AG20443 (cell line): ENCODE measurements at regions not wholly inside any gene's neighbourhood (a gene's known extent, or its start where the extent isn't known, plus 50 kb on each side); places are given as distances from the start of the nearest gene placed in this dataset.
"Not testable (repeated sequence)": the region's sequence is repeated elsewhere in the genome, so short reads cannot be mapped to it uniquely, and the experiment has no call there.

Experiments
- DNase-seq: peaks from one replicate; pipeline ENCODE4 v3.0.0; 2012; ENCODE audit warnings: low spot score, mixed read lengths

- no peak for DNase-seq
These were observed 867.8 kb upstream of the CDH8 start for GRCh38 chr16:62903961-62904502.

DNA sequence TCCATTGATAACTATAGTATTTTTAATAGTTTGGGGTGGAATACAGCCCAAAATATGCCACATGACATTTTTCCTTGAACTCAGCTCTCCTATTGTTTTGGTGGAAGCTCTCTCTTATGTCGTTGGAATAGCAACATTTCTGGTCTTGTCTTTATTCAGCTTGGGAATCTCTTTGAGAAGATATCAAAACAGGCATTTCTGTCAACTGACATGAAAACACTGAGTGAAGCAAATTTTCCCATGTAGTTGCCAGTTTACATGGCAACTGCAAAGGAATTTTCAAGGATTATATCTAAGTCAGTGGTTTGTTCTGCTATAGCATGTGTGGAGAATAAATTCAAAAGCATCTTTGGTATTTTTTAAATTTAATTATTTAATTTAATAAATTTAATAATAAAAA, 863.5 kb upstream of the CDH8 start:
- DNase-seq: no peak

- no peak for DNase-seq
These were observed 852.9 kb upstream of the CDH8 start for GRCh38 chr16:62889097-62889496.

- DNase-seq: no peak
These were observed 847.3 kb upstream of the CDH8 start for GRCh38 chr16:62883509-62883908.

DNA sequence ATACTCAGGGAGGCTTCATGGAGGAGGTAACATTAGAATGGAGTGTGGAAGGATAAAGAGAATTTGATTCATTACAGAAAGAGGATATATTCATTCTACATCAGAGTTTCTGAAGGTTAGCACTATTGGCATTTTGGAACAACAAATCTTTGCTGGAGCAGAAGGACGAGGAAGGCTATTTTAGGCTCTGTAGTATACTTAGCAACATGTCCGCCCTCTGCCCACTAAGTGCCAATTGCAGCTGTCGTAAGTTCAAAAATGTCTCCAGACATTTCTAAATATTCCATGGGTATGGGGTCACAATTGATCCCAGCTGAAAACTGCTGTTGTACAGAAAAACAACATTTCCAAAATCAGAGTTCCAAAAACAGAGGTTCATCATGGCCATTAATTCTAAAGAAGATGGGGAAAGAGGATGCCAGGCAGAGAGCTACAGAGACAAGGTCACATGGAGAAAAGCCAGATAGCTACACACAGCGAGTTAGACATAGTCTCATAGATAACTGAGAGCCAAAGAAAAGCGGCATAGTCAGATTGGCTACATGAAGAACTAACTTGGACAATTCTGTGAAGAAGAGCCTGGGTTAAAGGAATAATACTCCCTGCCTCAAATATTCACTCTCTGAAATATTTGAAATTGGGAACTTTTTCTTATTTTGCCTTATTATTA, 846.4 kb upstream of the CDH8 start:
- DNase-seq: no peak

GRCh38 chr16:62876133-62876532, 839.9 kb upstream of the CDH8 start:
- DNase-seq: no peak

DNA sequence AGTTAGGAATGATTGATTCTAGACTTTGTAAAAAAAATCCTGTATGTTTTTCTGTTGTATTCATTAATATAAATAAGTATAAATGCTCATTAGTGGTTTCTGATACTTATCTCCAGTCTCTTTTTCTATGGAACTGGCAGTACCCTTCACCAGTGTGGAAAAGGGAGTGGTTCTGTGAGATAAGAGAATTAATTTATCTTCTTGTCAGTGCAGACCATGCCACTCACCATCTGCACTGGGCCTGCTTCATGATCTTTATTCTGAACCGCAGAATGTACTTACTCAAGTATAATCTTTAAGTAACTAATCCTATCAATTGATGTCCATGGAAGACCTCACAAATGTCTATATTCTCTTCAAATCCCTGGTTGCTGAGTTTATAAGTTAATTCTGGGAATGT, 836.1 kb upstream of the CDH8 start:
- DNase-seq: no peak

DNA sequence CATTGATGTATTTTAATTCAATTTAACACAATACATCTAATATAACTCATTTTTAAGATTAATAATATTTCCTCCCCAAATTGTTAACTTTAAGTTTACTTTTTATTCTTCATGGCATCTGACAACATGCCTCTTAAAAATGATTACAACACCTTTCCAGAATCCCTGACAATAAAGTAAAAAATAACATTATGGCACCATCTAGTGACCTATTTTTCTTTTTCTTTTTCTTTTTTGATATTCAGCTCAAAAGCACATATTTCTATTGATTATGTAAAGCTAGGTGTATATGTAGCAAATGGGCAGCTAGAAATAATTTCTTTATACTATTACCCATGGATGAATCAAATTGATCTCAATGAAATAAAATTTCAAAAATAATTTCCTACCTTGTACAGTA, 834.3 kb upstream of the CDH8 start:
- no peak for DNase-seq

DNA sequence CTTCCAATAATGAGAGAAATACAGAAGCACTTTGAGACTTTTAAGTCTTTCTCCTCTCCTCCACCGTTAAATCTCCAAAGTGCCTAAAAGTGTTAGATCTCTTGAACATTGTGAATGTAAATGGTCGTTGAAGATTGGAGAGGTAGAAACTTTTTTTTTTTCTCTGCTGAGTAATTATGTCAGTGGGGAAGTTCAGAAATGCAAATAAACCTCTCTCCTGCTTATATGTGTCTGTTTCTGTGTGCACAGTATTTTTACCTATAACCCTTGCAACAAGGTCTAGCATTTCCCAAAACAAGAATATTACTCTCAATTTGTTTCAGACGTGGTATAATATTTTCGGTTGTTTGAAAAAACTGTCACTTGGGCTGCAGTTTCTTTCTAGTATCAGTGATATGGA, 833.6 kb upstream of the CDH8 start:
- no peak for DNase-seq

GRCh38 chr16:62863139-62863538, 826.9 kb upstream of the CDH8 start:
- no peak for DNase-seq

DNA sequence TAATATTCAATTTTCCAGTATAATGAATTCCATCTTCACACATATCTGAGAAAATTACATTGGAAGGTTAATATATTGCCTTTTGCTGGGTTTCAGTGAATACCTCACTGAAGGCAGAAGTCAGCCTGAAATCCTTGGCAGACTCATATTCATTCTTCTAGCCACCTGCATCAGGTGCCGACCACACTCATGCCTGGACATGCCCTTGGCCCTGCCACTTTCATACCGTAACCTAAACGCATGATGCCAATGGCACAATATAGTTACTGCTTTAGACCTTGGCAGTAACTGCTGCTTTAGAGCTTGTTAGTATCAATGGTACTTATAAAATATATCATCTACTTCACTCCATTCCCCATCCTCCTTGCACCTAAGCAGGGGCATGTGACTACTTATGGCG, 817.6 kb upstream of the CDH8 start:
- DNase-seq: no peak

DNA sequence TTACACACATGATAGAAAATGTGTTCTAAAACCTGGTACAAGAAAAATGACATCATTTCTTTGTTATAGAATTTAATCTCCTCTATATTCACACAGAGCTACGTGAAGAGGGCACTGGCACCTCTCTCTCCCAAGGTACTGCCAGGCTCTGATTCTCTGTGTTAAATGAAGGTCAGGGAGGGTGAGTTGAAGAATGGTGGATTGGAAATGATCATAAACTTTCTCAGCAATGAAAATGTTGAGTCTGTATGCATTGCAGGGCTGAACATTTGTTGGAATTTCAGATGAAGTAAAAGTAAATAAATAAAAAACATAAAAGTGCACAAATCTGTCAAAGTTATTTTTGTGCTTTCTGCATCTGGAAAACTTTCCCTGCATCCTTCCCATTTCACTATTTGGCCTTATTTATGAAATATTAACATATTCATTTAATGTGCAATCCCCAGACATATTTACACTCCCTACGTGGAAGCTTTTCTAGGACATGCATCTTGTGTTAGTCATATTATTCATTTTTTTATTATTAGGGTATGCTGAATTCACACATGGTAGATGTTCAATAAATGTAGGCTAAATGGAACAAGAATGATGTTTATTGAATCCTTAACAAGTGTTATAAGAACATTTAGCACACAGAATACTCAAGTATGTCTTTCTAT, 810.3 kb upstream of the CDH8 start:
- no peak for DNase-seq

- no peak for DNase-seq
These were observed 796.0 kb upstream of the CDH8 start for GRCh38 chr16:62832214-62832613.

DNA sequence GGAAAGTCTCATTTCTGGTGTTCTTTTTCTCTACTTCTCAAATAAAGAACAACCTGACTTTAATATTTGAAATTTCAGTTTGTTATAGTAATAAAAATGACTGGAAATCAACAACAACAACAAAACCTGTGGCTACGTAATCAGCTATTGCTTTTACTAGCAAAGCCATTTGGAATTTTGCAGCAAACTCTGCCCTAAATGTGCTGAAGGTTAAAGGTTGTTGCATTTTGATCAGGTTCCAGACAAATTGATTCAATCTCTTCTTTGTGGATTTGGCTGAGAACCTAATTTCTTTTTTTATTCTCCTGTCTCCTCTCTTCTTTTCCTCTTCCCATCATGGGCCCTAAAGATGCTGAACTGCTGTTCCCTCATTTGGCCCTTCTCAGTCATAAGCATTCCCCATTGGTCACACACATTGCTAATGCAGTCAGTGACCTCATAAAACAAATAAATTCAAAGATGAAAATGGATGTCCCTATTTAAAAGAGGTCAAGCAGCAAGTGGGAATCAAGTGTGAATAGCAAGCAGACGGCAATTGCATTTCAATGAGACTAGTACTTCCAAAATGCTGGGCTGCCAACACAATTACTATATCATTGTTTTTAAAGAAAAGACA, 795.1 kb upstream of the CDH8 start:
- DNase-seq: no peak

- DNase-seq: no peak
These were observed 793.4 kb upstream of the CDH8 start for GRCh38 chr16:62829607-62830006.

GRCh38 chr16:62829084-62829483, 792.8 kb upstream of the CDH8 start:
- no peak for DNase-seq

DNA sequence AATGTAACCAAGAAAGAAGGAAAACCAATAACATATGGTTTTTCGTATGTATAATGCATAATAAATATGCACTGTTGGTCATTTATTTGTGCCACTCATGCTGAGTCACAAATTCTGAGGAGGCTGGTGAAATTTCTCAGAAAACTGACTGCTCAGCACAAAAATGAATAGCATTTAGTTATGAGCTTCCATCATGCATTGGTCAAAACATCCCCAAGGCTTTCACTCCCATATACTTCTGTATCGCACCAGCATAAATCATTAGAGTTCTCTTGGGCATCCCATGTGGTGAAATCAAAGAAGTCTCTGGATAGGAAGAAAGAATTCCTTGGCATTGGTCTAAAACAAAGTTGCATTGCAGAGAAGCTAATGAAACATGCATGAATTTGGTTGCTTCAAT, 785.6 kb upstream of the CDH8 start:
- DNase-seq: no peak

- DNase-seq: no peak
These were observed 780.8 kb upstream of the CDH8 start for GRCh38 chr16:62816971-62817519.

DNA sequence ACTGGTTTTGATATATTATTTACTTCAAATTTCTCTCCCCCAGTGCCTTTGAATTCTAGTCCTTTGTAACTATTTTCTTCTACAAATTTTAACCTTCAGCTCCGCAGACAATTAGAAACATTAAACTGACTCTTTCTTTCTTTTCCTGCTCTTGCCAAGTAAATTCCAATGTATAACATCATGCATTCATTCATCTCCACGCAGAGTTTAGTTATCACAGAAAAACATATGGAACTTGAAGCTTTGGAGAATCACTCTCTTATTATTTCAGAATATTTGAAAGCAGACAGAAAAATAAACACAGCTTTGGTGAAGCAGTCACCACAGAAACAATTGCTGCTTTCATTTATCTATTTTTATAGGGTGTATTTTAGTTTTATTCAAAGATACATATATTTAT, 778.7 kb upstream of the CDH8 start:
- DNase-seq: no peak

GRCh38 chr16:62805221-62805857, 769.1 kb upstream of the CDH8 start:
- no peak for DNase-seq

GRCh38 chr16:62794724-62795123, 758.5 kb upstream of the CDH8 start:
- DNase-seq: no peak

DNA sequence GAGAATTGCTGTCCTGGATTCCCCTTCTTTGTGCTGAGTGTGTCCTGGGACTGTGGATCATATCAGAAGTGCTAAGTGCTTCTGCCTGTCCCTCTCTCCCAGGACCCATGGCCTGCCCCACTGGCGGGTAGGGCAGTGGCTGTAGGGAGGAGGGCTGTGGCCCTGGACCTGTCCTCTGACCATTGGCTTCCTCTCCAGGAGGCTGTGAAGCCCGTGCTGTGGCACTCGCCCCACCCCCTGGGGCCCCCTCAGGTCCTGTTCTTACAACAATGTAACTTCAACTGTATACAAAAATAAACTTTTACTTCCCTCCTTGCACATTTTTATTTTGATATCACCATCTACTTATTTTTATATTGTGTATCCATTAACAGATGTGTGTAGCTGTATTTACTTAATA, 743.8 kb upstream of the CDH8 start:
- DNase-seq: not testable (repeated sequence)

DNA sequence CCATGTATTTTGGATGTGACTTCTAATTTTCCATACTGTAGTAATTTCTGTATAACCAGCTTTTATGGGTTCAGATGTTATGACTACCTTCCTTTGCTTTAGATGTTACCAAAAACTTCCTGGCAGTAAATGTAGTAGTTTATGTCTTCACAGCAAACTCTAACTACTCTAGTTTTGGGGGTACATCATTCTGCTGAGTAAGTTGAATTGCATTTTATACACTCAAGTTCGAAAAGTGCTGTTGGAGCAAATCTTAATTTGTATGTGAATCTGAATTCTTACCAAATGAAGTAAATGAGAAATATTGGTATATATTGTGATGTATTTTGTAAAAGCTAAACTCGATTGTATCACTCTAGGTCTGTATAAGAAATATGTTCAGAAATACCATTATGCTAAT, 728.3 kb upstream of the CDH8 start:
- no peak for DNase-seq
